ENCODE measurements at regions not wholly inside any gene's neighbourhood (a gene's known extent, or its start where the extent isn't known, plus 50 kb on each side); places are given as distances from the start of the nearest gene placed in this dataset.

GRCh38 chr6:137311940-137312339 is 92.8 kb upstream of the IFNGR1 start:
- TF ChIP-seq, protein P1, sequence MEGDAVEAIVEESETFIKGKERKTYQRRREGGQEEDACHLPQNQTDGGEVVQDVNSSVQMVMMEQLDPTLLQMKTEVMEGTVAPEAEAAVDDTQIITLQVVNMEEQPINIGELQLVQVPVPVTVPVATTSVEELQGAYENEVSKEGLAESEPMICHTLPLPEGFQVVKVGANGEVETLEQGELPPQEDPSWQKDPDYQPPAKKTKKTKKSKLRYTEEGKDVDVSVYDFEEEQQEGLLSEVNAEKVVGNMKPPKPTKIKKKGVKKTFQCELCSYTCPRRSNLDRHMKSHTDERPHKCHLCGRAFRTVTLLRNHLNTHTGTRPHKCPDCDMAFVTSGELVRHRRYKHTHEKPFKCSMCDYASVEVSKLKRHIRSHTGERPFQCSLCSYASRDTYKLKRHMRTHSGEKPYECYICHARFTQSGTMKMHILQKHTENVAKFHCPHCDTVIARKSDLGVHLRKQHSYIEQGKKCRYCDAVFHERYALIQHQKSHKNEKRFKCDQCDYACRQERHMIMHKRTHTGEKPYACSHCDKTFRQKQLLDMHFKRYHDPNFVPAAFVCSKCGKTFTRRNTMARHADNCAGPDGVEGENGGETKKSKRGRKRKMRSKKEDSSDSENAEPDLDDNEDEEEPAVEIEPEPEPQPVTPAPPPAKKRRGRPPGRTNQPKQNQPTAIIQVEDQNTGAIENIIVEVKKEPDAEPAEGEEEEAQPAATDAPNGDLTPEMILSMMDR (IDR thresholded peaks at IDR 0.05 in 2 of 3, conservative IDR thresholded peaks at IDR 0.05 in 1 of 3; ENCODE audit: borderline replicate concordance in 1 of 3, insufficient read depth in 1 of 3, low read depth in 2 of 3, low read length in 2 of 3) = no peak
- TF ChIP-seq JUND (IDR thresholded peaks at IDR 0.05) = no peak
- TF ChIP-seq POLR2AphosphoS5 (IDR thresholded peaks at IDR 0.05; ENCODE audit: low read depth, low read length) = no peak
- no peak for TF ChIP-seq POLR2A (IDR thresholded peaks at IDR 0.05; ENCODE audit: borderline replicate concordance, extremely low read depth, insufficient read depth, insufficient read length)
- TF ChIP-seq RAD21 (IDR thresholded peaks at IDR 0.05; ENCODE audit: low read depth) = no peak
- TF ChIP-seq SIN3A (IDR thresholded peaks at IDR 0.05; ENCODE audit: low read depth) = no peak
- TF ChIP-seq ELF1 (IDR thresholded peaks at IDR 0.05; ENCODE audit: borderline replicate concordance, low read depth) = no peak
- no peak for TF ChIP-seq MAX (IDR thresholded peaks at IDR 0.05)
- TF ChIP-seq CEBPB (IDR thresholded peaks at IDR 0.05; ENCODE audit: low read depth) = no peak
- TF ChIP-seq EGR1 (IDR thresholded peaks at IDR 0.05; ENCODE audit: low read depth) = no peak
- TF ChIP-seq SRF (IDR thresholded peaks at IDR 0.05; ENCODE audit: low read depth) = no peak
- no peak for TF ChIP-seq EZH2 (IDR thresholded peaks at IDR 0.05)
- TF ChIP-seq YY1 (IDR thresholded peaks at IDR 0.05; ENCODE audit: extremely low read depth, insufficient replicate concordance, low read depth, low read length) = no peak
